ENCODE measurements at regions not wholly inside any gene's neighbourhood (a gene's known extent, or its start where the extent isn't known, plus 50 kb on each side); places are given as distances from the start of the nearest gene placed in this dataset.

GRCh38 chr2:375956-376307, 88.0 kb upstream of the ALKAL2 start:
- intact Hi-C loops (cut with DNase I; ENCODE audit: low total_unique reads), result no loop called here
- Histone ChIP-seq H3K4me3 (peak overlapping the region in 1 of 3 donors; percentile 37), H3K27me3 (no peaks in the 10 kb centered on the region), H3K36me3 (no peaks in the 10 kb centered on the region), H3K9me3 (peaks cover 0 to 13% of the 10 kb centered on the region in 2 donors), H3K4me1 (no peaks in the 10 kb centered on the region), H3K27ac (peak overlapping the region; percentile 78 to 85)
- DNase-seq (ENCODE audit: low spot score in 2 of 2), result no peak
- TF ChIP-seq CTCF (IDR thresholded peaks at IDR 0.05), result no peak
- TF ChIP-seq POLR2AphosphoS5 (IDR thresholded peaks at IDR 0.05), result no peak
- TF ChIP-seq POLR2A (IDR thresholded peaks at IDR 0.05), result no peak

- H3K4me3 ChIP-seq, result peak overlapping the region in 1 of 3 donors; percentile 37
- H3K27me3 ChIP-seq, result no peaks in the 10 kb centered on the region
- H3K9me3 ChIP-seq, result peaks cover 0 to 13% of the 10 kb centered on the region in 2 donors
- peak in 1 of 2 donors; percentile 54 for DNase-seq (ENCODE audit: low spot score in 2 of 2)
- H3K36me3 ChIP-seq, result no peaks in the 10 kb centered on the region
- intact Hi-C loops (cut with DNase I; ENCODE audit: low total_unique reads), result no loop called here
- no peak for TF ChIP-seq CTCF (IDR thresholded peaks at IDR 0.05)
- no peak for TF ChIP-seq POLR2A (IDR thresholded peaks at IDR 0.05)
- no peak for TF ChIP-seq POLR2AphosphoS5 (IDR thresholded peaks at IDR 0.05)
- peak overlapping the region; percentile 78 to 85 for H3K27ac ChIP-seq
- H3K4me1 ChIP-seq, result no peaks in the 10 kb centered on the region
Observed at GRCh38 chr2:375270-375955, 87.5 kb upstream of the ALKAL2 start.

DNA sequence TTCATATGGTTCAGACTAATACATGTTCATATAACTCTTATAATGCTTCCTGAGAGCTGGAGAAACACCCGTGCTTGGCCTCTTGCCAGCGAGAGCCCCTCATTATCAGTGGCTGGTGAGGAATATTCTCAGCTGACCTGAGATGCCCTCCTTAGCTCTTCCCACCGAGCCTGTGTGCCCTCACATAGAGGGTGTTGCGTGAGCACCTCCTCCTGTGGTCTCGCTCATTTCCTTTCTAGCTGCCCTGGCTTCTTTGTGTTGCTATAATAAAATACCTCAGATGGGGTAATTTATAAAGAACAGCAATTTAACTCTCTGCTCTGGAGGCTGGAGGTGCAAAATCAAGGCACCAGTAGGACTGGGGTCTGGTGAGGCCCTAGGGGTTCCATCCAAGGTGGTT, 80.5 kb upstream of the ALKAL2 start:
- Histone ChIP-seq H3K36me3 (no peaks in the 10 kb centered on the region), H3K27me3 (no peaks in the 10 kb centered on the region), H3K9me3 (no peaks in the 10 kb centered on the region), H3K27ac (no peak overlapping the region), H3K4me3 (no peak overlapping the region), H3K4me1 (no peaks in the 10 kb centered on the region)
- TF ChIP-seq CTCF (IDR thresholded peaks at IDR 0.05) (no peak), POLR2AphosphoS5 (IDR thresholded peaks at IDR 0.05) (no peak), POLR2A (IDR thresholded peaks at IDR 0.05) (no peak)
- intact Hi-C loops (cut with DNase I; ENCODE audit: low total_unique reads), result no loop called here
- DNase-seq (ENCODE audit: low spot score in 2 of 2), result no peak

GRCh38 chr2:367246-367645, 79.4 kb upstream of the ALKAL2 start:
- TF ChIP-seq POLR2AphosphoS5 (IDR thresholded peaks at IDR 0.05) (no peak), CTCF (IDR thresholded peaks at IDR 0.05) (no peak), POLR2A (IDR thresholded peaks at IDR 0.05) (no peak)
- Histone ChIP-seq H3K9me3 (no peaks in the 10 kb centered on the region), H3K4me1 (no peaks in the 10 kb centered on the region), H3K36me3 (no peaks in the 10 kb centered on the region), H3K4me3 (no peak overlapping the region), H3K27me3 (no peaks in the 10 kb centered on the region), H3K27ac (no peak overlapping the region)
- DNase-seq (ENCODE audit: low spot score in 2 of 2), result no peak
- intact Hi-C loops (cut with DNase I; ENCODE audit: low total_unique reads), result no loop called here

DNA sequence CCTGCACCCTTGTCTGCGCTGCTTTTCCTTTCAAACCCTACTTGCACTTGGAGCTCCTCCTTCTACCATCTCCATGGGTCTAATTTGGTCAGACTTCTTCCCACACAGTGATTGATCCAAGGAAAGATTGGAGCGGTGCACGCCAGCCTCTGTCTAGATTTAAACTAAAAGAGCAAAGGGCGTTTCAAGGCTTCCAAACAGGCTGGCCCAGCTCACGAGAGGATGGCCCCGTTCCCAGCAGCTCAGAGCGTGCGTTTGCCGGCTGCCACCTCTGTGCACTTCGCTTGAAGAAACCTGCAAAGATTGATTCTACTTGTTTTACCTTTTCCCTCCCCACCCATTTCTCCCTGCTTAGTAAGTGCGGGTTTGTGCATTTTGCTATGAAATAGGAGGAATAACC, 78.8 kb upstream of the ALKAL2 start:
- no peak for DNase-seq (ENCODE audit: low spot score in 2 of 2)
- Histone ChIP-seq H3K4me1 (no peaks in the 10 kb centered on the region), H3K9me3 (no peaks in the 10 kb centered on the region), H3K27me3 (no peaks in the 10 kb centered on the region), H3K36me3 (no peaks in the 10 kb centered on the region), H3K4me3 (no peak overlapping the region), H3K27ac (no peak overlapping the region)
- intact Hi-C loops (cut with DNase I; ENCODE audit: low total_unique reads), result no loop called here
- TF ChIP-seq POLR2A (IDR thresholded peaks at IDR 0.05) (no peak), CTCF (IDR thresholded peaks at IDR 0.05) (no peak), POLR2AphosphoS5 (IDR thresholded peaks at IDR 0.05) (no peak)
